NT2/D1 (cell line): ENCODE measurements at regions not wholly inside any gene's neighbourhood (a gene's known extent, or its start where the extent isn't known, plus 50 kb on each side); places are given as distances from the start of the nearest gene placed in this dataset.

ENCODE experiments used
- SUZ12 ChIP-seq: IDR thresholded peaks from 2 replicates; pipeline ENCODE4 v1.6.1; 2011; ENCODE audit not compliant: insufficient read length, insufficient read depth; ENCODE audit errors: extremely low read depth
- YY1 ChIP-seq: IDR thresholded peaks from 2 replicates; pipeline ENCODE4 v1.6.1; 2011; ENCODE audit not compliant: insufficient read length, insufficient read depth
- ZNF274 ChIP-seq: IDR thresholded peaks from 2 replicates; pipeline ENCODE4 v1.6.1; 2011; ENCODE audit warnings: mild to moderate bottlenecking, low read depth, low read length

- TF ChIP-seq ZNF274 (no peak), SUZ12 (no peak), YY1 (no peak)
Observed at GRCh38 chr14:43031598-43031997, 1424.9 kb downstream of the LRFN5 start.
